Loucy (cell line): ENCODE measurements at regions not wholly inside any gene's neighbourhood (a gene's known extent, or its start where the extent isn't known, plus 50 kb on each side); places are given as distances from the start of the nearest gene placed in this dataset.

Experiments
- H2AFZ ChIP-seq: fragments of 200-600 bp; sonication (generic); 2 replicates; pipeline ENCODE4 v1.6.0; 2016; ENCODE audit warnings: antibody characterized with exemption, mild to moderate bottlenecking, low read length, moderate library complexity
- H3F3A ChIP-seq: fragments of 200-600 bp; 2 replicates; pipeline ENCODE4 v1.6.0; 2016; ENCODE audit warnings: antibody characterized with exemption, low read depth, mild to moderate bottlenecking
- H3K27me3 ChIP-seq: fragments of 200-600 bp; sonication (generic); 2 replicates; pipeline ENCODE4 v1.6.1; 2014; ENCODE audit warnings: low read length, mild to moderate bottlenecking; ENCODE audit not compliant: insufficient read depth, poor library complexity, severe bottlenecking
- H3K36me3 ChIP-seq: fragments of 200-600 bp; sonication (generic); 2 replicates; pipeline ENCODE4 v1.6.1; 2016; ENCODE audit warnings: low read length; ENCODE audit not compliant: insufficient read depth
- H3K4me1 ChIP-seq: fragments of 200-600 bp; sonication (generic); 2 replicates; pipeline ENCODE4 v1.5.1; 2014; ENCODE audit warnings: low read length, mild to moderate bottlenecking; ENCODE audit not compliant: insufficient read depth, poor library complexity, severe bottlenecking
- H3K4me2 ChIP-seq: fragments of 200-600 bp; sonication (generic); 2 replicates; pipeline ENCODE4 v1.6.0; 2014; ENCODE audit warnings: antibody characterized with exemption, low read length, low read depth, mild to moderate bottlenecking; ENCODE audit not compliant: poor library complexity, severe bottlenecking
- H3K4me3 ChIP-seq: fragments of 200-600 bp; sonication (generic); 2 replicates; pipeline ENCODE4 v1.5.1; 2014; ENCODE audit warnings: low read length, mild to moderate bottlenecking, mixed read lengths; ENCODE audit not compliant: poor library complexity, severe bottlenecking
- H3K79me2 ChIP-seq: fragments of 200-600 bp; sonication (generic); 2 replicates; pipeline ENCODE4 v1.6.1; 2014; ENCODE audit warnings: low read length; ENCODE audit not compliant: insufficient read depth
- H3K9ac ChIP-seq: fragments of 200-600 bp; sonication (generic); 2 replicates; pipeline ENCODE4 v1.6.0; 2014; ENCODE audit warnings: mild to moderate bottlenecking, low read depth, low read length, moderate library complexity; ENCODE audit not compliant: poor library complexity, severe bottlenecking
- H3K9me2 ChIP-seq: fragments of 200-600 bp; sonication (generic); replicated peaks from 2 replicates; pipeline ENCODE4 v1.6.1; 2016; ENCODE audit warnings: low read depth, low read length, mixed read lengths
- H3K9me3 ChIP-seq: fragments of 200-600 bp; sonication (generic); 2 replicates; pipeline ENCODE4 v1.6.1; 2014; ENCODE audit warnings: mild to moderate bottlenecking, antibody characterized with exemption, low read length, low read depth; ENCODE audit not compliant: insufficient read depth
- H4K20me1 ChIP-seq: fragments of 200-600 bp; sonication (generic); 2 replicates; pipeline ENCODE4 v1.6.0; 2014; ENCODE audit warnings: antibody characterized with exemption, low read length, mild to moderate bottlenecking; ENCODE audit not compliant: insufficient read depth, poor library complexity, severe bottlenecking
- EZH2phosphoT487 ChIP-seq: fragments of 200-600 bp; IDR thresholded peaks from 2 replicates; pipeline ENCODE4 v1.6.1; 2018; ENCODE audit warnings: antibody characterized with exemption, mild to moderate bottlenecking, moderate library complexity, borderline replicate concordance
- TF ChIP-seq, protein P1 (sequence below): fragments of 200-600 bp; sonication (generic); conservative IDR thresholded peaks from 2 replicates; pipeline ENCODE4 v1.5.1; 2014; ENCODE audit warnings: mild to moderate bottlenecking, antibody characterized with exemption, low read length

- Histone ChIP-seq H3F3A (no peaks in the 10 kb centered on the region), H3K27me3 (no peaks in the 10 kb centered on the region), H2AFZ (no peak overlapping the region), H3K9me2 (no peaks in the 10 kb centered on the region), H3K9me3 (no peaks in the 10 kb centered on the region), H4K20me1 (no peaks in the 10 kb centered on the region), H3K4me2 (no peak overlapping the region), H3K4me3 (no peak overlapping the region), H3K9ac (no peak overlapping the region), H3K4me1 (no peaks in the 10 kb centered on the region), H3K36me3 (no peaks in the 10 kb centered on the region), H3K79me2 (no peaks in the 10 kb centered on the region)
- TF ChIP-seq, protein P1, sequence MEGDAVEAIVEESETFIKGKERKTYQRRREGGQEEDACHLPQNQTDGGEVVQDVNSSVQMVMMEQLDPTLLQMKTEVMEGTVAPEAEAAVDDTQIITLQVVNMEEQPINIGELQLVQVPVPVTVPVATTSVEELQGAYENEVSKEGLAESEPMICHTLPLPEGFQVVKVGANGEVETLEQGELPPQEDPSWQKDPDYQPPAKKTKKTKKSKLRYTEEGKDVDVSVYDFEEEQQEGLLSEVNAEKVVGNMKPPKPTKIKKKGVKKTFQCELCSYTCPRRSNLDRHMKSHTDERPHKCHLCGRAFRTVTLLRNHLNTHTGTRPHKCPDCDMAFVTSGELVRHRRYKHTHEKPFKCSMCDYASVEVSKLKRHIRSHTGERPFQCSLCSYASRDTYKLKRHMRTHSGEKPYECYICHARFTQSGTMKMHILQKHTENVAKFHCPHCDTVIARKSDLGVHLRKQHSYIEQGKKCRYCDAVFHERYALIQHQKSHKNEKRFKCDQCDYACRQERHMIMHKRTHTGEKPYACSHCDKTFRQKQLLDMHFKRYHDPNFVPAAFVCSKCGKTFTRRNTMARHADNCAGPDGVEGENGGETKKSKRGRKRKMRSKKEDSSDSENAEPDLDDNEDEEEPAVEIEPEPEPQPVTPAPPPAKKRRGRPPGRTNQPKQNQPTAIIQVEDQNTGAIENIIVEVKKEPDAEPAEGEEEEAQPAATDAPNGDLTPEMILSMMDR: no peak
- TF ChIP-seq EZH2phosphoT487: no peak
Measured at GRCh38 chr12:38969706-38970105, 64.3 kb upstream of the CPNE8 start.

GRCh38 chr12:38961683-38962082 lies 56.3 kb upstream of the CPNE8 start:
- H3F3A ChIP-seq: no peaks in the 10 kb centered on the region
- no peaks in the 10 kb centered on the region for H3K79me2 ChIP-seq
- H3K9me3 ChIP-seq: no peaks in the 10 kb centered on the region
- H4K20me1 ChIP-seq: no peaks in the 10 kb centered on the region
- no peak overlapping the region for H2AFZ ChIP-seq
- no peaks in the 10 kb centered on the region for H3K4me1 ChIP-seq
- H3K9ac ChIP-seq: no peak overlapping the region
- no peak overlapping the region for H3K4me2 ChIP-seq
- no peak overlapping the region for H3K4me3 ChIP-seq
- H3K9me2 ChIP-seq: no peaks in the 10 kb centered on the region
- H3K27me3 ChIP-seq: no peaks in the 10 kb centered on the region
- H3K36me3 ChIP-seq: no peaks in the 10 kb centered on the region
- no peak for TF ChIP-seq EZH2phosphoT487
- TF ChIP-seq, protein P1: no peak

- H3K9me3 ChIP-seq: no peaks in the 10 kb centered on the region
- no peak for TF ChIP-seq EZH2phosphoT487
- TF ChIP-seq, protein P1: no peak
Measured at GRCh38 chr12:38961012-38961411, 55.6 kb upstream of the CPNE8 start.

More at GRCh38 chr12:38961012-38961411, 55.6 kb upstream of the CPNE8 start:
- Histone ChIP-seq H3K36me3 (no peaks in the 10 kb centered on the region), H3K9me2 (no peaks in the 10 kb centered on the region), H3F3A (no peaks in the 10 kb centered on the region), H3K9ac (no peak overlapping the region), H3K4me2 (no peak overlapping the region), H4K20me1 (no peaks in the 10 kb centered on the region), H3K4me1 (no peaks in the 10 kb centered on the region), H3K27me3 (no peaks in the 10 kb centered on the region), H3K4me3 (no peak overlapping the region), H3K79me2 (no peaks in the 10 kb centered on the region), H2AFZ (no peak overlapping the region)
